Upper lobe of left lung (tissue), 4 donors: ENCODE measurements at regions not wholly inside any gene's neighbourhood (a gene's known extent, or its start where the extent isn't known, plus 50 kb on each side); places are given as distances from the start of the nearest gene placed in this dataset.

Experiments used
- CTCF ChIP-seq, 6 experiments: fragments of 450-650 bp in 4 of 6; fragments of 200-600 bp in 2 of 6; sonication (generic) in 2 of 6; IDR thresholded peaks; one replicate each; pipeline ENCODE4 v1.5.1; 2016 to 2019; ENCODE audit warnings: antibody characterized with exemption in 6 of 6
- EP300 ChIP-seq, 4 donors: sonication (generic); formaldehyde crosslinking; IDR thresholded peaks; one replicate each; pipeline ENCODE4 v1.5.1; 2017; ENCODE audit warnings: antibody characterized with exemption in 4 of 4, control low read depth in 2 of 4
- POLR2A ChIP-seq, 4 donors: fragments of 450-650 bp; IDR thresholded peaks; one replicate each; pipeline ENCODE4 v1.5.1; 2016 to 2017; ENCODE audit warnings: antibody characterized with exemption in 4 of 4, mild to moderate bottlenecking in 2 of 4

GRCh38 chr17:34869641-34870040 lies 91.6 kb downstream of the CCT6B start:
- TF ChIP-seq CTCF (IDR thresholded peaks at IDR 0.05) (no peak), POLR2A (IDR thresholded peaks at IDR 0.05) (no peak), EP300 (IDR thresholded peaks at IDR 0.05) (no peak)
